ENCODE measurements at regions not wholly inside any gene's neighbourhood (a gene's known extent, or its start where the extent isn't known, plus 50 kb on each side); places are given as distances from the start of the nearest gene placed in this dataset.

- TF ChIP-seq CTCF (IDR thresholded peaks at IDR 0.05), result no peak
- no peak overlapping the region for H3K27ac ChIP-seq (ENCODE audit: low read depth in 1 of 2, low read length in 2 of 2)
- H3K79me2 ChIP-seq (ENCODE audit: insufficient read depth, low read length), result no peaks in the 10 kb centered on the region
- no peak overlapping the region for H2AFZ ChIP-seq (ENCODE audit: insufficient read depth, low read depth, low read length, poor library complexity, severe bottlenecking)
- no peak overlapping the region for H3K9ac ChIP-seq (ENCODE audit: insufficient read depth, low read length, poor library complexity, severe bottlenecking)
- peaks cover 0 to 9% (median 2%) of the 10 kb centered on the region in 3 donors for H3K27me3 Mint-ChIP-seq (ENCODE audit: low read depth in 3 of 3)
- no peak for DNase-seq
- peaks cover 13% of the 10 kb centered on the region for H3K4me1 Mint-ChIP-seq
- no peaks in the 10 kb centered on the region for H4K20me1 ChIP-seq (ENCODE audit: insufficient read depth, low read length)
- 96% methylated on average over 5 of the region's 7 CpGs for whole genome bisulfite sequencing (ENCODE audit: insufficient coverage)
- no peaks in the 10 kb centered on the region for H3K27me3 ChIP-seq (ENCODE audit: control insufficient read depth in 2 of 2, insufficient read depth in 2 of 2, low read length in 2 of 2)
- H3K4me1 ChIP-seq (ENCODE audit: control insufficient read depth in 1 of 2, insufficient read depth in 2 of 2, low read length in 2 of 2), result peaks cover 2 to 6% of the 10 kb centered on the region in 2 donors
- H3K9me3 ChIP-seq (replicated peaks in 1 of 2; ENCODE audit: control insufficient read depth in 1 of 2, insufficient read depth in 1 of 2, low read length in 2 of 2), result no peaks in the 10 kb centered on the region
- H3K4me3 Mint-ChIP-seq, result no peak overlapping the region
- no peaks in the 10 kb centered on the region for H3K36me3 Mint-ChIP-seq
- peaks cover 0 to 2% (median 0%) of the 10 kb centered on the region in 7 donors for H3K9me3 Mint-ChIP-seq
- H3K4me2 ChIP-seq (replicated peaks; ENCODE audit: extremely low read depth, low read length, poor library complexity, severe bottlenecking), result no peak overlapping the region
- no peak overlapping the region for H3K27ac Mint-ChIP-seq
- intact Hi-C loops (cut with micrococcal nuclease), result no loop called here
- no peak overlapping the region for H3K4me3 ChIP-seq (replicated peaks in 1 of 3; ENCODE audit: low read depth in 2 of 3, low read length in 3 of 3)
- no peaks in the 10 kb centered on the region for H3K36me3 ChIP-seq (replicated peaks in 1 of 2; ENCODE audit: control insufficient read depth in 1 of 2, insufficient read depth in 2 of 2, low read length in 2 of 2)
Observed at GRCh38 chr21:31511258-31511657, 148.2 kb upstream of the SOD1 start.

DNA sequence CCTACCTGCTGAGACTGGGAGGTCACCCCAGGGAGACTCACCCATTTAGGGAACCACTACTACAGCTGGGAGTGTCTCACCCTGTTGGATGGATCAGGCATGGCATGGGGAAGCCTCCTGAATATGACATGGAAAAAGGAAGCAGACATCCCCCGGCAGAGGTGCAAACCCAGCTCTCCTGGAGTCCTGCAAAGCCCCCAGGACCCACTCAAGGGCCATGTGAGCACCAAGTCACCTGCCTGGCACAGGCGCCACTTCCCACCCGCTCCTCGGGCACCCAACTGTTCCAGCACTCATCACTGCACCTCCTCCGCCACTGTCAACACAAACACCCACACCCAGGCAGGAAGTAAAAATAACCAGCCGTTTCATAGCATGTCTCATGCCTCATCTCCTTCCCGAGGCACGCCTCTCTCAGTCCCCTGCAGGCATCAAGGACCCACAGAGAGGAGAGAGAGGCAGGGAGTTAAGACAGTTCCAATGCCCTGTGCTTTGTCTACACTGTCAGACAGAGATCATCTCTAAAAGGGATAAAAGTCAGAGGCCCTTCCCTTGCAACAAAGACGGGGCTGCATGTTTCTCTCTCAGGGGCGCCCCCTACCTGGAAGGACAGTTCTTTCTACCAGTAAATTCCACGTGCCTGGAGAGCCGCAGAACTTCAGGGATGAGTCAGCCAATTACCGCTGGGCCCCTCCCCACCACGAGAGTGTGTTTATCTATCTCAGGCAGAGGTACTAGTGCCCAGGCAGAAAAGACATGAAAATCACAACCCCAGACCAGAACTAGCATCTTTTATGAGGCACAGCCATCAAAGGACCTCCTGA is 150.1 kb upstream of the SOD1 start:
- no peak overlapping the region for H3K4me3 ChIP-seq (replicated peaks in 1 of 3; ENCODE audit: low read depth in 2 of 3, low read length in 3 of 3)
- intact Hi-C loops (cut with micrococcal nuclease), result no loop called here
- H3K27ac Mint-ChIP-seq, result peak overlapping the region in 3 of 7 donors; percentile 10 to 51 (median 23)
- TF ChIP-seq CTCF (IDR thresholded peaks at IDR 0.05), result no peak
- H3K36me3 ChIP-seq (replicated peaks in 1 of 2; ENCODE audit: control insufficient read depth in 1 of 2, insufficient read depth in 2 of 2, low read length in 2 of 2), result no peaks in the 10 kb centered on the region
- no peaks in the 10 kb centered on the region for H4K20me1 ChIP-seq (ENCODE audit: insufficient read depth, low read length)
- no peaks in the 10 kb centered on the region for H3K9me3 ChIP-seq (replicated peaks in 1 of 2; ENCODE audit: control insufficient read depth in 1 of 2, insufficient read depth in 1 of 2, low read length in 2 of 2)
- no peak overlapping the region for H3K4me3 Mint-ChIP-seq
- H3K4me1 ChIP-seq (ENCODE audit: control insufficient read depth in 1 of 2, insufficient read depth in 2 of 2, low read length in 2 of 2), result peaks cover 2 to 8% of the 10 kb centered on the region in 2 donors
- no peak overlapping the region for H3K9ac ChIP-seq (ENCODE audit: insufficient read depth, low read length, poor library complexity, severe bottlenecking)
- H3K27me3 ChIP-seq (ENCODE audit: control insufficient read depth in 2 of 2, insufficient read depth in 2 of 2, low read length in 2 of 2), result no peaks in the 10 kb centered on the region
- H3K4me1 Mint-ChIP-seq, result peaks cover 15% of the 10 kb centered on the region
- no peak overlapping the region for H3K4me2 ChIP-seq (replicated peaks; ENCODE audit: extremely low read depth, low read length, poor library complexity, severe bottlenecking)
- H2AFZ ChIP-seq (ENCODE audit: insufficient read depth, low read depth, low read length, poor library complexity, severe bottlenecking), result no peak overlapping the region
- H3K27ac ChIP-seq (ENCODE audit: low read depth in 1 of 2, low read length in 2 of 2), result no peak overlapping the region
- no peaks in the 10 kb centered on the region for H3K79me2 ChIP-seq (ENCODE audit: insufficient read depth, low read length)
- peaks cover 0 to 5% (median 0%) of the 10 kb centered on the region in 7 donors for H3K9me3 Mint-ChIP-seq
- H3K27me3 Mint-ChIP-seq (ENCODE audit: low read depth in 3 of 3), result peaks cover 0 to 9% (median 2%) of the 10 kb centered on the region in 3 donors
- WGBS (ENCODE audit: insufficient coverage), result 85% methylated on average over 6 of the region's 14 CpGs
- H3K36me3 Mint-ChIP-seq, result no peaks in the 10 kb centered on the region
- DNase-seq, result no peak

Measured in CD14-positive monocyte (primary cell).